Fibroblast of skin of back (primary cell): ENCODE measurements at regions not wholly inside any gene's neighbourhood (a gene's known extent, or its start where the extent isn't known, plus 50 kb on each side); places are given as distances from the start of the nearest gene placed in this dataset.
"Not testable (repeated sequence)": the region's sequence is repeated elsewhere in the genome, so short reads cannot be mapped to it uniquely, and the experiment has no call there.

ENCODE experiments used
- DNase-seq: peaks from one replicate; pipeline ENCODE4 v3.0.0-alpha.2; 2013

GRCh38 chr17:52532373-52532772, 373.9 kb upstream of the CA10 start:
- DNase-seq: no peak

GRCh38 chr17:52524096-52524637, 365.7 kb upstream of the CA10 start:
- no peak for DNase-seq

- DNase-seq: no peak
Measured at GRCh38 chr17:52517176-52517575, 358.7 kb upstream of the CA10 start.

- DNase-seq: no peak
Measured at GRCh38 chr17:52515927-52516326, 357.4 kb upstream of the CA10 start.

- DNase-seq: no peak
Measured at GRCh38 chr17:52505601-52506000, 347.1 kb upstream of the CA10 start.

- DNase-seq: no peak
Measured at GRCh38 chr17:52504081-52504480, 345.6 kb upstream of the CA10 start.

- DNase-seq: no peak
Measured at GRCh38 chr17:52495646-52496045, 337.1 kb upstream of the CA10 start.

- no peak for DNase-seq
Measured at GRCh38 chr17:52482271-52482670, 323.8 kb upstream of the CA10 start.

GRCh38 chr17:52477824-52478699, 319.5 kb upstream of the CA10 start:
- DNase-seq: no peak

GRCh38 chr17:52476638-52477313, 318.3 kb upstream of the CA10 start:
- no peak for DNase-seq

- DNase-seq: no peak
Measured at GRCh38 chr17:52470553-52470952, 312.0 kb upstream of the CA10 start.

GRCh38 chr17:52465407-52465806, 306.9 kb upstream of the CA10 start:
- DNase-seq: no peak

GRCh38 chr17:52451294-52451861, 292.9 kb upstream of the CA10 start:
- no peak for DNase-seq

GRCh38 chr17:52442350-52442749, 283.8 kb upstream of the CA10 start:
- no peak for DNase-seq

- no peak for DNase-seq
Measured at GRCh38 chr17:52420555-52421078, 262.1 kb upstream of the CA10 start.

GRCh38 chr17:52419229-52419641, 260.7 kb upstream of the CA10 start:
- no peak for DNase-seq

GRCh38 chr17:52410781-52411180, 252.3 kb upstream of the CA10 start:
- no peak for DNase-seq

GRCh38 chr17:52409222-52409621, 250.7 kb upstream of the CA10 start:
- DNase-seq: not testable (repeated sequence)

GRCh38 chr17:52395308-52395707, 236.8 kb upstream of the CA10 start:
- DNase-seq: no peak

- no peak for DNase-seq
Measured at GRCh38 chr17:52390422-52390821, 231.9 kb upstream of the CA10 start.

- no peak for DNase-seq
Measured at GRCh38 chr17:52389632-52390031, 231.1 kb upstream of the CA10 start.

GRCh38 chr17:52388941-52389340, 230.4 kb upstream of the CA10 start:
- no peak for DNase-seq

- no peak for DNase-seq
Measured at GRCh38 chr17:52384695-52385094, 226.2 kb upstream of the CA10 start.
